Astrocyte of the hippocampus (primary cell): ENCODE measurements at regions not wholly inside any gene's neighbourhood (a gene's known extent, or its start where the extent isn't known, plus 50 kb on each side); places are given as distances from the start of the nearest gene placed in this dataset.
A peak's percentile ranks its signal among the peaks of the same experiment; 100 is the strongest.
"Not testable (repeated sequence)": the region's sequence is repeated elsewhere in the genome, so short reads cannot be mapped to it uniquely, and the experiment has no call there.

Experiments
- DNase-seq: peaks from one replicate; pipeline ENCODE4 v3.0.0; 2011; ENCODE audit warnings: low read depth, low spot score

GRCh38 chr2:109719871-109720270 is 74.2 kb upstream of the RGPD5 start:
- DNase-seq = no peak

- DNase-seq = peak; percentile 31
These were observed 73.6 kb upstream of the RGPD5 start for GRCh38 chr2:109720380-109721106.

- DNase-seq = no peak
These were observed 73.0 kb upstream of the RGPD5 start for GRCh38 chr2:109721135-109721534.

GRCh38 chr2:109721626-109722025 is 72.5 kb upstream of the RGPD5 start:
- no peak for DNase-seq

GRCh38 chr2:109722026-109722425 is 72.1 kb upstream of the RGPD5 start:
- DNase-seq = peak; percentile 40

GRCh38 chr2:109722640-109723039 is 71.5 kb upstream of the RGPD5 start:
- not testable (repeated sequence) for DNase-seq

- not testable (repeated sequence) for DNase-seq
These were observed 71.0 kb upstream of the RGPD5 start for GRCh38 chr2:109723153-109723552.

- DNase-seq = no peak
These were observed 69.3 kb upstream of the RGPD5 start for GRCh38 chr2:109724533-109725460.

- no peak for DNase-seq
These were observed 67.5 kb upstream of the RGPD5 start for GRCh38 chr2:109726379-109727270.

GRCh38 chr2:109727929-109728447 is 66.1 kb upstream of the RGPD5 start:
- DNase-seq = no peak

- DNase-seq = not testable (repeated sequence)
These were observed 60.4 kb upstream of the RGPD5 start for GRCh38 chr2:109733746-109734145.

GRCh38 chr2:109736177-109736827 is 57.8 kb upstream of the RGPD5 start:
- peak; percentile 76 for DNase-seq
